Neural progenitor cell (in vitro differentiated cells): ENCODE measurements at regions not wholly inside any gene's neighbourhood (a gene's known extent, or its start where the extent isn't known, plus 50 kb on each side); places are given as distances from the start of the nearest gene placed in this dataset.

Experiments
- DNase-seq: peaks from one replicate; pipeline ENCODE4 v3.0.0-alpha.2; 2016; ENCODE audit warnings: low spot score
- H2AFZ ChIP-seq: fragments of 200-600 bp; sonication (generic); replicated peaks from 2 replicates; pipeline ENCODE4 v1.6.1; 2016; ENCODE audit warnings: antibody characterized with exemption
- H3F3A ChIP-seq: fragments of 200-600 bp; sonication (generic); 2 replicates; pipeline ENCODE4 v1.6.1; 2016; ENCODE audit warnings: antibody characterized with exemption, low read depth
- H3K27ac ChIP-seq: fragments of 200-600 bp; sonication (generic); 2 replicates; pipeline ENCODE4 v1.5.1; 2016; ENCODE audit warnings: mild to moderate bottlenecking
- H3K27me3 ChIP-seq: fragments of 200-600 bp; sonication (generic); 2 replicates; pipeline ENCODE4 v1.6.1; 2016; ENCODE audit warnings: mild to moderate bottlenecking, moderate library complexity
- H3K36me3 ChIP-seq: fragments of 200-600 bp; sonication (generic); 2 replicates; pipeline ENCODE4 v1.5.1; 2016
- H3K4me1 ChIP-seq: fragments of 200-600 bp; sonication (generic); 2 replicates; pipeline ENCODE4 v1.6.1; 2016; ENCODE audit warnings: mixed run types
- H3K4me2 ChIP-seq: fragments of 200-600 bp; sonication (generic); 2 replicates; pipeline ENCODE4 v1.6.1; 2016
- H3K4me3 ChIP-seq: fragments of 200-600 bp; sonication (generic); 2 replicates; pipeline ENCODE4 v1.5.1; 2016
- H3K79me2 ChIP-seq: fragments of 200-600 bp; sonication (generic); 2 replicates; pipeline ENCODE4 v1.6.1; 2016; ENCODE audit warnings: low read depth
- H3K9ac ChIP-seq: fragments of 200-600 bp; sonication (generic); 2 replicates; pipeline ENCODE4 v1.6.1; 2016
- H3K9me3 ChIP-seq: fragments of 200-600 bp; sonication (generic); 2 replicates; pipeline ENCODE4 v1.5.1; 2016; ENCODE audit warnings: low read depth
- H4K20me1 ChIP-seq: fragments of 200-600 bp; sonication (generic); 2 replicates; pipeline ENCODE4 v1.6.1; 2016; ENCODE audit warnings: low read depth
- H3K27ac Mint-ChIP-seq: 3 replicates; pipeline ENCODE4 v1.8.0; 2021; ENCODE audit warnings: mixed read lengths
- H3K27me3 Mint-ChIP-seq: 2 replicates; pipeline ENCODE4 v1.8.0; 2022; ENCODE audit warnings: low read depth, mild to moderate bottlenecking, inconsistent platforms, moderate library complexity, mixed read lengths; ENCODE audit not compliant: insufficient read depth
- H3K36me3 Mint-ChIP-seq: 3 replicates; pipeline ENCODE4 v1.8.0; 2021; ENCODE audit warnings: mixed read lengths
- H3K4me1 Mint-ChIP-seq: 3 replicates; pipeline ENCODE4 v1.8.0; 2021; ENCODE audit warnings: mixed read lengths
- H3K4me3 Mint-ChIP-seq: 3 replicates; pipeline ENCODE4 v1.8.0; 2021; ENCODE audit warnings: mild to moderate bottlenecking, moderate library complexity, mixed read lengths
- H3K9me3 Mint-ChIP-seq: 3 replicates; pipeline ENCODE4 v1.8.0; 2020; ENCODE audit warnings: mixed read lengths
- CTCF ChIP-seq: fragments of 200-600 bp; sonication (generic); IDR thresholded peaks from 2 replicates; pipeline ENCODE4 v1.5.1; 2017; ENCODE audit warnings: antibody characterized with exemption, mild to moderate bottlenecking
- EZH2 ChIP-seq: fragments of 200-600 bp; sonication (generic); IDR thresholded peaks from 2 replicates; pipeline ENCODE4 v1.6.1; 2017; ENCODE audit warnings: antibody characterized with exemption, mild to moderate bottlenecking, moderate library complexity
- EZH2phosphoT487 ChIP-seq: fragments of 200-600 bp; sonication (generic); IDR thresholded peaks from 2 replicates; pipeline ENCODE4 v1.6.1; 2017; ENCODE audit warnings: antibody characterized with exemption

DNA sequence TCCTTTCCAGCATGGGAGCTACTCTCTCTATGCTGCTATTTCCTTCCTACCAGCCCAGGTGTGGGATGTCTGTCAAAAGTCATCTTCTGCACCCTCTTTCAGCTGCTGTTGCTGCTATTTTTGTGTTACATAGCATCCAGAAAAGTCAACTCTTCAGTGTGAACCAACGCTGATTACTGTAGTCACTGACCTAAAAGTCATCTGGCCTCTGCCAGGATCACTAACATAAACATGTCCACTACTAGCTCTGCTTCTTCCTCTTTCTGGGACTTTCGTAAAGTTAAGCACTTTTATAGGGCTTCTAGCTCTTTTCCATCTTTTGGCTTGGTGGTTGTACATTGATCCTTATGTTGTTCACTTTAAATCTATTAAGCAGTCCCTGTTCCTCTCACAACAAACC, 90.2 kb upstream of the CARD18 start:
- H4K20me1 ChIP-seq = no peaks in the 10 kb centered on the region
- H3K27ac Mint-ChIP-seq = no peak overlapping the region
- H3K4me1 ChIP-seq = no peaks in the 10 kb centered on the region
- H3K27ac ChIP-seq = no peak overlapping the region
- H3F3A ChIP-seq = no peaks in the 10 kb centered on the region
- H3K4me3 Mint-ChIP-seq = no peak overlapping the region
- H3K9me3 Mint-ChIP-seq = no peaks in the 10 kb centered on the region
- H3K36me3 ChIP-seq = no peaks in the 10 kb centered on the region
- no peaks in the 10 kb centered on the region for H3K4me1 Mint-ChIP-seq
- no peak for TF ChIP-seq EZH2
- TF ChIP-seq CTCF = no peak
- no peak for TF ChIP-seq EZH2phosphoT487
- no peak overlapping the region for H3K4me3 ChIP-seq
- no peak overlapping the region for H3K4me2 ChIP-seq
- no peaks in the 10 kb centered on the region for H3K27me3 ChIP-seq
- H3K27me3 Mint-ChIP-seq = no peaks in the 10 kb centered on the region
- H2AFZ ChIP-seq = no peak overlapping the region
- no peaks in the 10 kb centered on the region for H3K9me3 ChIP-seq
- no peaks in the 10 kb centered on the region for H3K36me3 Mint-ChIP-seq
- no peak for DNase-seq
- H3K9ac ChIP-seq = no peak overlapping the region
- H3K79me2 ChIP-seq = no peaks in the 10 kb centered on the region

DNA sequence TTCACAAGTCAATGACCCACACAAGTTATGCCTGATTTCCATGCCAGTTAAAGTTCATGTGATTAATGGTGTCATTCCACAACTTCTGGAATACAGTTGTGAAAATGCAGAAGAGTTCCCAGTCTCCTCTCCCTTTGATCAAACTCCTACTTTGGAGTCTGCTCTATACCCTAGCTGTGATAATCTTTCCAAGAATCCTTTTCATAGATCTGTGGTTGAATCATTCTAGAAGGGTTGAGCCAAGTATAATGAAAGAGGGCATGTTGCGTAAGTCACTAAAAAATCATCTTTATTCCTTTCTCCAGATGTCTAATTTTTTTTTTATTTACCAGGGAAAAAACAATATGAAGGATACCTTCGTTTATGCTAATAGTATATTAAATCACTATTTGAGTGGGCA, 89.7 kb upstream of the CARD18 start:
- H3K79me2 ChIP-seq = no peaks in the 10 kb centered on the region
- no peak overlapping the region for H3K4me2 ChIP-seq

DNA sequence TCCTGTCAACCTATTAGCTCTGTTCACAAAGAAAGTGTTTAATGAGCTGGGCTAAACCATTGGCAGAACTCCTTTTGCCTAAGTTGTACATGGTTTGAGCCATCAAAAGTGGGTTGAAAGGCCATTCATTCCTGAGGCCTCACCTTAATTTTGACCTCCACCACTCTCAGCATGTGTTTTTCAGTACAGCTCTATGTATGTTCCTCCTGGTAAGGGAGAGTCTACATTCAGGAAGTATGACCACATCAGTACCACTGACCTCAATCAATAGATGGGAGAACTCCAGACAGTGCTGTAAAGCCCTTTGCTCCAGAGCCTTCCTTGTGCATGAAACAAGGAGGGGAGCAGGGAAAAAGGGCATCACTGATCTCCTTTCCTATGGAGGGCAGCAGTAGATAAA, 87.8 kb upstream of the CARD18 start:
- Histone ChIP-seq H4K20me1 (no peaks in the 10 kb centered on the region), H3K4me1 (no peaks in the 10 kb centered on the region), H3K36me3 (no peaks in the 10 kb centered on the region), H3K27me3 (no peaks in the 10 kb centered on the region), H3K27ac (no peak overlapping the region), H3F3A (no peaks in the 10 kb centered on the region), H3K9me3 (no peaks in the 10 kb centered on the region), H3K9ac (no peak overlapping the region), H3K79me2 (no peaks in the 10 kb centered on the region), H3K4me3 (no peak overlapping the region), H3K4me2 (no peak overlapping the region), H2AFZ (no peak overlapping the region)
- DNase-seq = no peak
- Mint-ChIP-seq H3K36me3 (no peaks in the 10 kb centered on the region), H3K9me3 (no peaks in the 10 kb centered on the region), H3K4me3 (no peak overlapping the region), H3K27me3 (no peaks in the 10 kb centered on the region), H3K27ac (no peak overlapping the region), H3K4me1 (no peaks in the 10 kb centered on the region)
- TF ChIP-seq EZH2phosphoT487 (no peak), CTCF (no peak), EZH2 (no peak)

More for the DNA sequence above, 89.7 kb upstream of the CARD18 start:
- Histone ChIP-seq H3K27me3 (no peaks in the 10 kb centered on the region), H3K4me1 (no peaks in the 10 kb centered on the region), H4K20me1 (no peaks in the 10 kb centered on the region), H2AFZ (no peak overlapping the region), H3K27ac (no peak overlapping the region), H3K4me3 (no peak overlapping the region), H3K36me3 (no peaks in the 10 kb centered on the region), H3K9ac (no peak overlapping the region), H3K9me3 (no peaks in the 10 kb centered on the region), H3F3A (no peaks in the 10 kb centered on the region)
- H3K36me3 Mint-ChIP-seq = no peaks in the 10 kb centered on the region
- no peak for DNase-seq
- no peak overlapping the region for H3K4me3 Mint-ChIP-seq
- TF ChIP-seq EZH2 (no peak), CTCF (no peak), EZH2phosphoT487 (no peak)
- H3K27ac Mint-ChIP-seq = no peak overlapping the region
- no peaks in the 10 kb centered on the region for H3K4me1 Mint-ChIP-seq
- no peaks in the 10 kb centered on the region for H3K9me3 Mint-ChIP-seq
- H3K27me3 Mint-ChIP-seq = no peaks in the 10 kb centered on the region

- no peaks in the 10 kb centered on the region for H3K9me3 ChIP-seq
- no peaks in the 10 kb centered on the region for H4K20me1 ChIP-seq
- H3K4me3 Mint-ChIP-seq = no peak overlapping the region
- H3K4me2 ChIP-seq = no peak overlapping the region
- H3K27ac Mint-ChIP-seq = no peak overlapping the region
- no peaks in the 10 kb centered on the region for H3K36me3 Mint-ChIP-seq
- no peaks in the 10 kb centered on the region for H3F3A ChIP-seq
- H3K9me3 Mint-ChIP-seq = no peaks in the 10 kb centered on the region
- no peaks in the 10 kb centered on the region for H3K4me1 Mint-ChIP-seq
- no peak overlapping the region for H3K27ac ChIP-seq
- H3K27me3 Mint-ChIP-seq = no peaks in the 10 kb centered on the region
- H3K4me1 ChIP-seq = no peaks in the 10 kb centered on the region
- no peak overlapping the region for H3K9ac ChIP-seq
- no peak overlapping the region for H2AFZ ChIP-seq
- H3K27me3 ChIP-seq = no peaks in the 10 kb centered on the region
- TF ChIP-seq CTCF (no peak), EZH2phosphoT487 (no peak)
- no peaks in the 10 kb centered on the region for H3K36me3 ChIP-seq
- DNase-seq = no peak
- no peaks in the 10 kb centered on the region for H3K79me2 ChIP-seq
- H3K4me3 ChIP-seq = no peak overlapping the region
Observed at GRCh38 chr11:105226766-105227165, 87.2 kb upstream of the CARD18 start.
